GM23338 (cell line): ENCODE measurements at regions not wholly inside any gene's neighbourhood (a gene's known extent, or its start where the extent isn't known, plus 50 kb on each side); places are given as distances from the start of the nearest gene placed in this dataset.

Experiments used
- ATAC-seq: fragments of 200-7000 bp; cut with Tn5 transposase; 3 replicates; pipeline ENCODE4 v1.9.1; 2020
- DNase-seq: peaks from one replicate; pipeline ENCODE4 v3.0.0-alpha.2; 2015; ENCODE audit warnings: low spot score
- H2AFZ ChIP-seq: fragments of 200-600 bp; sonication (generic); 2 replicates; pipeline ENCODE4 v1.8.0; 2016; ENCODE audit warnings: antibody characterized with exemption, mild to moderate bottlenecking, moderate library complexity
- H3F3A ChIP-seq: fragments of 200-600 bp; sonication (generic); replicated peaks from 2 replicates; pipeline ENCODE4 v1.8.0; 2017; ENCODE audit warnings: antibody characterized with exemption, mixed run types, low read depth
- H3K27ac ChIP-seq: fragments of 200-600 bp; sonication (generic); 2 replicates; pipeline ENCODE4 v1.6.1; 2016; ENCODE audit warnings: low read depth
- H3K27me3 ChIP-seq: fragments of 200-600 bp; sonication (generic); 2 replicates; pipeline ENCODE4 v1.8.0; 2016; ENCODE audit warnings: mild to moderate bottlenecking, mixed run types, moderate library complexity; ENCODE audit not compliant: insufficient read depth
- H3K36me3 ChIP-seq: fragments of 200-600 bp; sonication (generic); 2 replicates; pipeline ENCODE4 v1.8.0; 2016; ENCODE audit warnings: mild to moderate bottlenecking; ENCODE audit not compliant: insufficient read depth
- H3K4me1 ChIP-seq: fragments of 200-600 bp; sonication (generic); 2 replicates; pipeline ENCODE4 v1.8.0; 2016; ENCODE audit warnings: mild to moderate bottlenecking, moderate library complexity; ENCODE audit not compliant: insufficient read depth
- H3K4me2 ChIP-seq: fragments of 200-600 bp; sonication (generic); 2 replicates; pipeline ENCODE4 v1.7.1; 2017; ENCODE audit warnings: mixed run types
- H3K4me3 ChIP-seq: fragments of 200-600 bp; sonication (generic); 2 replicates; pipeline ENCODE4 v1.6.1; 2016; ENCODE audit warnings: mixed run types
- H3K79me2 ChIP-seq: fragments of 200-600 bp; sonication (generic); replicated peaks from 2 replicates; pipeline ENCODE4 v1.8.0; 2017; ENCODE audit warnings: mild to moderate bottlenecking; ENCODE audit not compliant: insufficient read depth
- H3K9me2 ChIP-seq: fragments of 200-600 bp; sonication (generic); 2 replicates; pipeline ENCODE4 v1.8.0; 2017; ENCODE audit not compliant: insufficient read depth
- H4K20me1 ChIP-seq: fragments of 200-600 bp; sonication (generic); replicated peaks from 2 replicates; pipeline ENCODE4 v1.8.0; 2017; ENCODE audit warnings: mild to moderate bottlenecking; ENCODE audit not compliant: insufficient read depth
- H3K27ac Mint-ChIP-seq: 2 replicates; pipeline ENCODE4 v1.8.0; 2020; ENCODE audit warnings: inconsistent platforms, mild to moderate bottlenecking, moderate library complexity, mixed read lengths
- H3K27me3 Mint-ChIP-seq: 3 replicates; pipeline ENCODE4 v1.8.0; 2022; ENCODE audit warnings: low read depth, mild to moderate bottlenecking, moderate library complexity, mixed read lengths, inconsistent platforms; ENCODE audit not compliant: insufficient read depth, poor library complexity
- H3K36me3 Mint-ChIP-seq: 3 replicates; pipeline ENCODE4 v1.8.0; 2021; ENCODE audit warnings: low read depth, mild to moderate bottlenecking, inconsistent platforms, moderate library complexity, mixed read lengths
- H3K4me1 Mint-ChIP-seq: 3 replicates; pipeline ENCODE4 v1.8.0; 2020; ENCODE audit warnings: mild to moderate bottlenecking, inconsistent platforms, mixed read lengths
- H3K4me3 Mint-ChIP-seq: 3 replicates; pipeline ENCODE4 v1.8.0; 2021; ENCODE audit warnings: moderate library complexity, mild to moderate bottlenecking, inconsistent platforms, mixed read lengths
- H3K9me3 Mint-ChIP-seq: 3 replicates; pipeline ENCODE4 v1.8.0; 2020; ENCODE audit warnings: moderate library complexity, mild to moderate bottlenecking, inconsistent platforms, mixed read lengths
- CTCF ChIP-seq, 2 experiments: fragments of 200-600 bp in 1 of 2; sonication (generic) in 1 of 2; conservative IDR thresholded peaks; 2 replicates each; pipeline versions ENCODE4 v1.5.1 to v1.6.1; 2016 to 2017; ENCODE audit warnings: antibody characterized with exemption in 2 of 2, low read depth in 2 of 2, mild to moderate bottlenecking in 2 of 2, moderate library complexity in 1 of 2
- EZH2 ChIP-seq: fragments of 200-600 bp; sonication (generic); IDR thresholded peaks from one replicate; pipeline ENCODE4 v1.8.0; 2017; ENCODE audit warnings: antibody characterized with exemption, mild to moderate bottlenecking, low read depth; ENCODE audit not compliant: unreplicated experiment
- STAT1 ChIP-seq: IDR thresholded peaks from one replicate; pipeline ENCODE4 v1.6.1; 2016; ENCODE audit warnings: antibody characterized with exemption; ENCODE audit not compliant: unreplicated experiment
- ZNF462 ChIP-seq: fragments of 250-450 bp; sonication (Bioruptor Pico); IDR thresholded peaks from 2 replicates; pipeline ENCODE4 v1.5.0; 2020; ENCODE audit warnings: mild to moderate bottlenecking, moderate library complexity

- TF ChIP-seq ZNF462 (CRISPR knock-in tag) (no peak), STAT1 (no peak), EZH2 (no peak)
Measured at GRCh38 chr5:167816354-167816753, 475.1 kb upstream of the WWC1 start (continued).

- no peaks in the 10 kb centered on the region for H3K79me2 ChIP-seq
- no peaks in the 10 kb centered on the region for H3K36me3 ChIP-seq
- TF ChIP-seq CTCF (conservative IDR thresholded peaks at IDR 0.05; ENCODE audit: low read depth in 2 of 2): no peak
- Mint-ChIP-seq H3K9me3 (no peaks in the 10 kb centered on the region; the same call in 2 of the 3 replicates), H3K27ac (no peak overlapping the region), H3K4me3 (no peak overlapping the region), H3K27me3 (peaks cover 3% of the 10 kb centered on the region), H3K36me3 (no peaks in the 10 kb centered on the region), H3K4me1 (peaks cover 21% of the 10 kb centered on the region)
- no peaks in the 10 kb centered on the region; the same call in 1 of the 2 replicates for H3K4me1 ChIP-seq
- H3K9me2 ChIP-seq: peaks cover 12% of the 10 kb centered on the region; the same call in 1 of the 2 replicates
- no peak overlapping the region for H2AFZ ChIP-seq
- H3K4me2 ChIP-seq: no peak overlapping the region
- DNase-seq (no peak), ATAC-seq (no peak)
- no peaks in the 10 kb centered on the region for H3F3A ChIP-seq
- no peak overlapping the region for H3K4me3 ChIP-seq
- no peaks in the 10 kb centered on the region for H3K27me3 ChIP-seq
- no peaks in the 10 kb centered on the region for H4K20me1 ChIP-seq
- H3K27ac ChIP-seq: no peak overlapping the region
Measured at GRCh38 chr5:167816864-167817263, 474.6 kb upstream of the WWC1 start.
